H1 (cell line): ENCODE measurements at regions not wholly inside any gene's neighbourhood (a gene's known extent, or its start where the extent isn't known, plus 50 kb on each side); places are given as distances from the start of the nearest gene placed in this dataset.

Source experiments
- SP4 ChIP-seq: IDR thresholded peaks from 2 replicates; pipeline ENCODE4 v1.6.1; 2012; ENCODE audit warnings: low read length, inconsistent platforms
- YY1 ChIP-seq: IDR thresholded peaks from 2 replicates; pipeline ENCODE4 v1.6.1; 2011; ENCODE audit warnings: low read depth, mild to moderate bottlenecking, low read length
- TF ChIP-seq, protein P1 (sequence below): fragments of 300-600 bp; sonication (generic); IDR thresholded peaks from 2 replicates; pipeline ENCODE4 v1.7.1; 2012; ENCODE audit warnings: low read length, moderate library complexity, mild to moderate bottlenecking, inconsistent platforms; ENCODE audit not compliant: insufficient replicate concordance

DNA sequence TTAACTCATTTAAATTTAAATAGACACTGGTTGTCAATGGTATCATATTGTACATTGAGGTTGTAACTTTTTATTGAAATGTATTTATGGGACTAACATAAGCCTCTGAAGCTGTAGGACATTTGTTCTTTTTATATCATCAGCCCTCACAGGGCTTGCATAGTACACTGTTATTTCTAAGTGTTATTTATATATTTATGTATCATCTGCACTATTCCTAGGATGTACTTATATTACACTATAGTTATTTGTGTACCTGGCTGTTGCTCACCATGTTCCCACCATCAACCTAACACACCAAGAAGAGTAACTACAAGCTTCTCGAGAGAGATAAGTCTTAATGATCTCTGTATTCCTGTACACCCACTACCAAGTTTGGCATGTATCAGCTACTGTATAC is 224.7 kb downstream of the PPP1R3A start (continued):
- TF ChIP-seq, protein P1, sequence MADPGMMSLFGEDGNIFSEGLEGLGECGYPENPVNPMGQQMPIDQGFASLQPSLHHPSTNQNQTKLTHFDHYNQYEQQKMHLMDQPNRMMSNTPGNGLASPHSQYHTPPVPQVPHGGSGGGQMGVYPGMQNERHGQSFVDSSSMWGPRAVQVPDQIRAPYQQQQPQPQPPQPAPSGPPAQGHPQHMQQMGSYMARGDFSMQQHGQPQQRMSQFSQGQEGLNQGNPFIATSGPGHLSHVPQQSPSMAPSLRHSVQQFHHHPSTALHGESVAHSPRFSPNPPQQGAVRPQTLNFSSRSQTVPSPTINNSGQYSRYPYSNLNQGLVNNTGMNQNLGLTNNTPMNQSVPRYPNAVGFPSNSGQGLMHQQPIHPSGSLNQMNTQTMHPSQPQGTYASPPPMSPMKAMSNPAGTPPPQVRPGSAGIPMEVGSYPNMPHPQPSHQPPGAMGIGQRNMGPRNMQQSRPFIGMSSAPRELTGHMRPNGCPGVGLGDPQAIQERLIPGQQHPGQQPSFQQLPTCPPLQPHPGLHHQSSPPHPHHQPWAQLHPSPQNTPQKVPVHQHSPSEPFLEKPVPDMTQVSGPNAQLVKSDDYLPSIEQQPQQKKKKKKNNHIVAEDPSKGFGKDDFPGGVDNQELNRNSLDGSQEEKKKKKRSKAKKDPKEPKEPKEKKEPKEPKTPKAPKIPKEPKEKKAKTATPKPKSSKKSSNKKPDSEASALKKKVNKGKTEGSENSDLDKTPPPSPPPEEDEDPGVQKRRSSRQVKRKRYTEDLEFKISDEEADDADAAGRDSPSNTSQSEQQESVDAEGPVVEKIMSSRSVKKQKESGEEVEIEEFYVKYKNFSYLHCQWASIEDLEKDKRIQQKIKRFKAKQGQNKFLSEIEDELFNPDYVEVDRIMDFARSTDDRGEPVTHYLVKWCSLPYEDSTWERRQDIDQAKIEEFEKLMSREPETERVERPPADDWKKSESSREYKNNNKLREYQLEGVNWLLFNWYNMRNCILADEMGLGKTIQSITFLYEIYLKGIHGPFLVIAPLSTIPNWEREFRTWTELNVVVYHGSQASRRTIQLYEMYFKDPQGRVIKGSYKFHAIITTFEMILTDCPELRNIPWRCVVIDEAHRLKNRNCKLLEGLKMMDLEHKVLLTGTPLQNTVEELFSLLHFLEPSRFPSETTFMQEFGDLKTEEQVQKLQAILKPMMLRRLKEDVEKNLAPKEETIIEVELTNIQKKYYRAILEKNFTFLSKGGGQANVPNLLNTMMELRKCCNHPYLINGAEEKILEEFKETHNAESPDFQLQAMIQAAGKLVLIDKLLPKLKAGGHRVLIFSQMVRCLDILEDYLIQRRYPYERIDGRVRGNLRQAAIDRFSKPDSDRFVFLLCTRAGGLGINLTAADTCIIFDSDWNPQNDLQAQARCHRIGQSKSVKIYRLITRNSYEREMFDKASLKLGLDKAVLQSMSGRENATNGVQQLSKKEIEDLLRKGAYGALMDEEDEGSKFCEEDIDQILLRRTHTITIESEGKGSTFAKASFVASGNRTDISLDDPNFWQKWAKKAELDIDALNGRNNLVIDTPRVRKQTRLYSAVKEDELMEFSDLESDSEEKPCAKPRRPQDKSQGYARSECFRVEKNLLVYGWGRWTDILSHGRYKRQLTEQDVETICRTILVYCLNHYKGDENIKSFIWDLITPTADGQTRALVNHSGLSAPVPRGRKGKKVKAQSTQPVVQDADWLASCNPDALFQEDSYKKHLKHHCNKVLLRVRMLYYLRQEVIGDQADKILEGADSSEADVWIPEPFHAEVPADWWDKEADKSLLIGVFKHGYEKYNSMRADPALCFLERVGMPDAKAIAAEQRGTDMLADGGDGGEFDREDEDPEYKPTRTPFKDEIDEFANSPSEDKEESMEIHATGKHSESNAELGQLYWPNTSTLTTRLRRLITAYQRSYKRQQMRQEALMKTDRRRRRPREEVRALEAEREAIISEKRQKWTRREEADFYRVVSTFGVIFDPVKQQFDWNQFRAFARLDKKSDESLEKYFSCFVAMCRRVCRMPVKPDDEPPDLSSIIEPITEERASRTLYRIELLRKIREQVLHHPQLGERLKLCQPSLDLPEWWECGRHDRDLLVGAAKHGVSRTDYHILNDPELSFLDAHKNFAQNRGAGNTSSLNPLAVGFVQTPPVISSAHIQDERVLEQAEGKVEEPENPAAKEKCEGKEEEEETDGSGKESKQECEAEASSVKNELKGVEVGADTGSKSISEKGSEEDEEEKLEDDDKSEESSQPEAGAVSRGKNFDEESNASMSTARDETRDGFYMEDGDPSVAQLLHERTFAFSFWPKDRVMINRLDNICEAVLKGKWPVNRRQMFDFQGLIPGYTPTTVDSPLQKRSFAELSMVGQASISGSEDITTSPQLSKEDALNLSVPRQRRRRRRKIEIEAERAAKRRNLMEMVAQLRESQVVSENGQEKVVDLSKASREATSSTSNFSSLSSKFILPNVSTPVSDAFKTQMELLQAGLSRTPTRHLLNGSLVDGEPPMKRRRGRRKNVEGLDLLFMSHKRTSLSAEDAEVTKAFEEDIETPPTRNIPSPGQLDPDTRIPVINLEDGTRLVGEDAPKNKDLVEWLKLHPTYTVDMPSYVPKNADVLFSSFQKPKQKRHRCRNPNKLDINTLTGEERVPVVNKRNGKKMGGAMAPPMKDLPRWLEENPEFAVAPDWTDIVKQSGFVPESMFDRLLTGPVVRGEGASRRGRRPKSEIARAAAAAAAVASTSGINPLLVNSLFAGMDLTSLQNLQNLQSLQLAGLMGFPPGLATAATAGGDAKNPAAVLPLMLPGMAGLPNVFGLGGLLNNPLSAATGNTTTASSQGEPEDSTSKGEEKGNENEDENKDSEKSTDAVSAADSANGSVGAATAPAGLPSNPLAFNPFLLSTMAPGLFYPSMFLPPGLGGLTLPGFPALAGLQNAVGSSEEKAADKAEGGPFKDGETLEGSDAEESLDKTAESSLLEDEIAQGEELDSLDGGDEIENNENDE: no peak
- TF ChIP-seq SP4 (no peak), YY1 (no peak)
